RWPE1 (cell line): ENCODE measurements at regions not wholly inside any gene's neighbourhood (a gene's known extent, or its start where the extent isn't known, plus 50 kb on each side); places are given as distances from the start of the nearest gene placed in this dataset.
"Not testable (repeated sequence)": the region's sequence is repeated elsewhere in the genome, so short reads cannot be mapped to it uniquely, and the experiment has no call there.

Experiments used
- CTCF ChIA-PET: fragments of 350-600 bp; sonication (Branson Sonifier 250); formaldehyde crosslinking; extraction: SDS; loops from one replicate; lab custom pipeline; 2021; lab: Yijun Ruan, JAX
- POLR2A ChIA-PET: fragments of 400-600 bp; formaldehyde crosslinking; extraction: SDS; loops from one replicate; lab custom pipeline; 2020; ENCODE audit warnings: antibody characterized with exemption; ENCODE audit not compliant: low non-redundant PET; lab: Yijun Ruan, JAX
- DNase-seq: peaks from one replicate; pipeline ENCODE4 v3.0.0; 2012; ENCODE audit warnings: low spot score
- H3K27ac ChIP-seq: fragments of 450-650 bp; 2 replicates; pipeline ENCODE4 v1.5.1; 2017
- TF ChIP-seq, protein P1 (sequence below): fragments of 450-650 bp; conservative IDR thresholded peaks from 2 replicates; pipeline ENCODE4 v1.5.1; 2017; ENCODE audit warnings: low read depth, mild to moderate bottlenecking

DNA sequence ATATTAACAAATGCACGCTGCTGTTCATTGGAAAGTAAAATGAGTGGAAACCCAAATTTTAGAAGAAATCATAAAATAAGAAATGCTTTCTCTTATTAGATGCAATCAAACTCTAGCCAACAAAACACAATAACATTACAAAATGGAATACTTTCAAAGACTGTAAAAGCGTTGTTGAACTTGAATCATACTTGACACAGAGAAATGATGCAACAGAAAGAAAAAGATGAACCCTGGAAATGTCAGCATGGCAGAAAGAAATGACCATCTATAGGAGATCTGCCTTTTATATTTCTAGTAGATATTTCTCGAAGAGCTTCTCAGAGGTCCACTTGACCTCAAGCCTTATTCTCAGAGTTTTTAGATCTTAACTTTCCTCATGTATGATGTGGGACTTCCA, 170.6 kb upstream of the MEIS1 start:
- H3K27ac ChIP-seq = no peak overlapping the region
- TF ChIP-seq, protein P1, sequence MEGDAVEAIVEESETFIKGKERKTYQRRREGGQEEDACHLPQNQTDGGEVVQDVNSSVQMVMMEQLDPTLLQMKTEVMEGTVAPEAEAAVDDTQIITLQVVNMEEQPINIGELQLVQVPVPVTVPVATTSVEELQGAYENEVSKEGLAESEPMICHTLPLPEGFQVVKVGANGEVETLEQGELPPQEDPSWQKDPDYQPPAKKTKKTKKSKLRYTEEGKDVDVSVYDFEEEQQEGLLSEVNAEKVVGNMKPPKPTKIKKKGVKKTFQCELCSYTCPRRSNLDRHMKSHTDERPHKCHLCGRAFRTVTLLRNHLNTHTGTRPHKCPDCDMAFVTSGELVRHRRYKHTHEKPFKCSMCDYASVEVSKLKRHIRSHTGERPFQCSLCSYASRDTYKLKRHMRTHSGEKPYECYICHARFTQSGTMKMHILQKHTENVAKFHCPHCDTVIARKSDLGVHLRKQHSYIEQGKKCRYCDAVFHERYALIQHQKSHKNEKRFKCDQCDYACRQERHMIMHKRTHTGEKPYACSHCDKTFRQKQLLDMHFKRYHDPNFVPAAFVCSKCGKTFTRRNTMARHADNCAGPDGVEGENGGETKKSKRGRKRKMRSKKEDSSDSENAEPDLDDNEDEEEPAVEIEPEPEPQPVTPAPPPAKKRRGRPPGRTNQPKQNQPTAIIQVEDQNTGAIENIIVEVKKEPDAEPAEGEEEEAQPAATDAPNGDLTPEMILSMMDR = no peak
- CTCF ChIA-PET = no interaction called here
- DNase-seq = no peak
- POLR2A ChIA-PET = no interaction called here

DNA sequence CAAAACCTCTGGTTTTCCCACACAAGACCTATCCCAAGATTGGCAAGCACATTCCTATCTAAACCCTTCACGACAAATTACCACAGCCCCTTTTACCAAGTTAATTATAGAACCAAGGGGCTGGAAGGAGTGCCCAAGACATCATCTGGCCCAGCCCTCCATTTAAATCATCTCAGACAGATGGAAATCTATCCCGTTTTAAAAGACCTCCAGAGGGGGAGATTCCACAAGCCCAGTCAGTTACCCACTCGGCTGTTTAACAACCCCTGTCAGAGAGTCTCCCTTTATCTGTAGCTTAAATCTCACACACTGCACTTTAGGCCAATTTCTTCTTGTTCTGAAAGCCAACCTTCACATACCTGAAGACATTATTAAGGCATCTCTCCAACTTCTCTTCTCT, 179.1 kb upstream of the MEIS1 start:
- no peak overlapping the region for H3K27ac ChIP-seq
- DNase-seq = no peak
- TF ChIP-seq, protein P1 = no peak
- POLR2A ChIA-PET = no interaction called here
- CTCF ChIA-PET = interaction anchor here (0.5 to 0.7 kb wide), 2 partner anchors 57 to 499 kb away, joined by 3 to 4 read pairs; no protein-coding TSS in a partner anchor

DNA sequence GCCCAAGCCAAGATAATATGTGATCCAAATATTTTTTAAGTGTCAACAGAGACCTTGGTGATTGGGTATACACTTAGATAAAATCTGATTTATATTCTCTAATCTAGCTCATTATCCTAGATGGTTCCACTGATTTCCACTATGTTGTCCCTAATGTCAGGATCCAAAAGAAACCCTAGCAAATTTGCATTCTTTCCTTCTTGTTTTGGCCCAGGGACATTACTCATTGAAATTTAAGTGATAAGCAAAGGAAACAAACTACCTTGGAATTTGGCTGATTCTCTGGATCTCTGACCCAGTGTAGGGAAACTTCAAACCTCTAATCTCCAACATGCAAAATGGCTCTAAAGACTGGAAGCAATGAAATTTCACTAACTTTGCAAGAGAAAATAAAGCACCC, 179.8 kb upstream of the MEIS1 start:
- no peak overlapping the region for H3K27ac ChIP-seq
- ChIA-PET POLR2A (no interaction called here), CTCF (no interaction called here)
- DNase-seq = no peak
- TF ChIP-seq, protein P1 = no peak

- POLR2A ChIA-PET = no interaction called here
- no peak for DNase-seq
- TF ChIP-seq, protein P1 = no peak
- CTCF ChIA-PET = interaction anchor here (0.6 kb wide), 1 partner anchor 234 kb away, joined by 4 read pairs; no protein-coding TSS in a partner anchor
- no peak overlapping the region for H3K27ac ChIP-seq
These were observed 181.9 kb upstream of the MEIS1 start for GRCh38 chr2:66253066-66253465.

GRCh38 chr2:66252109-66252508, 182.8 kb upstream of the MEIS1 start:
- ChIA-PET CTCF (no interaction called here), POLR2A (no interaction called here)
- no peak overlapping the region for H3K27ac ChIP-seq
- TF ChIP-seq, protein P1 = no peak
- no peak for DNase-seq

- POLR2A ChIA-PET = no interaction called here
These were observed 183.4 kb upstream of the MEIS1 start for GRCh38 chr2:66251573-66251972.

DNA sequence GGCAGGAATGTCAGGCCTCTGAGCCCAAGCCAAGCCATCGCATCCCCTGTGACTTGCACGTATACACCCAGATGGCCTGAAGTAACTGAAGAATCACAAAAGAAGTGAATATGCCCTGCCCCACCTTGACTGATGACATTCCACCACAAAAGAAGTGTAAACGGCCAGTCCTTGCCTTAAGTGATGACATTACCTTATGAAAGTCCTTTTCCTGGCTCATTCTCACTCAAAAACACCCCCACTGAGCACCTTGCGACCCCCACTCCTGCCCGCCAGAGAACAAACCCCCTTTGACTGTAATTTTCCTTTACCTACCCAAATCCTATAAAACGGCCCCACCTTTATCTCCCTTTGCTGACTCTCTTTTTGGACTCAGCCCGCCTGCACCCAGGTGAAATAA, 185.8 kb upstream of the MEIS1 start:
- CTCF ChIA-PET, POLR2A ChIA-PET, DNase-seq, H3K27ac ChIP-seq: not testable (repeated sequence)

More at GRCh38 chr2:66251573-66251972, 183.4 kb upstream of the MEIS1 start:
- TF ChIP-seq, protein P1 = no peak
- no peak overlapping the region for H3K27ac ChIP-seq
- CTCF ChIA-PET = no interaction called here
- no peak for DNase-seq

DNA sequence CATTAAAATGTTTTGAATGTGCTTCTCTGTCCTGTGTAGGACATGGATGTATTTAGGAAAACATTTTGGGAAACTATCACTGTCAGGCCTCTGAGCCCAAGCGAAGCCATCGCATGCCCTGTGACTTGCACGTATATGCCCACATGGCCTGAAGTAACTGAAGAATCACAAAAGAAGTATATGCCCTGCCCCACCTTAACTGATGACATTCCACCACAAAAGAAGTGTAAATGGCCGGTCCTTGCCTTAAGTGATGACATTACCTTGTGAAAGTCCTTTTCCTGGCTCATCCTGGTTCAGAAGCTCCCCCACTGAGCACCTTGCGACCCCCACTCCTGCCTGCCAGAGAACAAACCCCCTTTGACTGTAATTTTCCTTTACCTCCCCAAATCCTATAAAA, 191.1 kb upstream of the MEIS1 start:
- H3K27ac ChIP-seq, CTCF ChIA-PET, POLR2A ChIA-PET, DNase-seq: not testable (repeated sequence)

- DNase-seq = peak; percentile 38
- POLR2A ChIA-PET, H3K27ac ChIP-seq: not testable (repeated sequence)
- CTCF ChIA-PET = interaction anchor here (0.6 kb wide), 1 partner anchor 807 kb away, joined by 4 read pairs; no protein-coding TSS in a partner anchor
These were observed 192.0 kb upstream of the MEIS1 start for GRCh38 chr2:66242888-66243287.
